Liver (tissue), 3 donors: ENCODE measurements at regions not wholly inside any gene's neighbourhood (a gene's known extent, or its start where the extent isn't known, plus 50 kb on each side); places are given as distances from the start of the nearest gene placed in this dataset.

ENCODE experiments used
- ATF3 ChIP-seq: IDR thresholded peaks from 2 replicates; pipeline ENCODE4 v1.6.1; 2016; ENCODE audit warnings: antibody characterized with exemption
- CTCF ChIP-seq: fragments of 150-350 bp; IDR thresholded peaks from 2 replicates; pipeline ENCODE4 v1.5.1; 2017; ENCODE audit warnings: improper control_type of control experiment, low read depth, low read length; ENCODE audit not compliant: missing input control
- EGR1 ChIP-seq, 2 donors: IDR thresholded peaks; 2 replicates each; pipeline ENCODE4 v1.6.1; 2016 to 2018; ENCODE audit warnings: antibody characterized with exemption in 2 of 2, low read depth in 2 of 2
- GABPA ChIP-seq, 2 donors: IDR thresholded peaks in 1 of 2; conservative IDR thresholded peaks in 1 of 2; 2 replicates each; pipeline ENCODE4 v1.6.1; 2016; ENCODE audit warnings: antibody characterized with exemption in 2 of 2, mild to moderate bottlenecking in 1 of 2, moderate library complexity in 1 of 2
- MAX ChIP-seq: IDR thresholded peaks from 2 replicates; pipeline ENCODE4 v1.6.1; 2016; ENCODE audit warnings: antibody characterized with exemption
- RAD21 ChIP-seq, 2 donors: IDR thresholded peaks; 2 replicates each; pipeline ENCODE4 v1.6.1; 2016; ENCODE audit warnings: antibody characterized with exemption in 2 of 2, mild to moderate bottlenecking in 2 of 2
- REST ChIP-seq: IDR thresholded peaks from 2 replicates; pipeline ENCODE4 v1.6.1; 2016; ENCODE audit warnings: antibody characterized with exemption, mild to moderate bottlenecking
- RXRA ChIP-seq, 2 donors: IDR thresholded peaks; 2 replicates each; pipeline ENCODE4 v1.6.1; 2017 to 2018; ENCODE audit warnings: antibody characterized with exemption in 2 of 2, mild to moderate bottlenecking in 1 of 2
- SP1 ChIP-seq: IDR thresholded peaks from 2 replicates; pipeline ENCODE4 v1.6.1; 2018; ENCODE audit warnings: antibody characterized with exemption, mild to moderate bottlenecking
- YY1 ChIP-seq: IDR thresholded peaks from 2 replicates; pipeline ENCODE4 v1.6.1; 2016; ENCODE audit warnings: antibody characterized with exemption, mild to moderate bottlenecking
- ZBTB33 ChIP-seq: IDR thresholded peaks from 2 replicates; pipeline ENCODE4 v1.6.1; 2016; ENCODE audit warnings: antibody characterized with exemption
- donor health status: healthy.
- donor health status: healthy.

GRCh38 chr9:135358552-135358940 is 121.0 kb upstream of the PPP1R26 start:
- no peak for TF ChIP-seq EGR1 (IDR thresholded peaks at IDR 0.05; ENCODE audit: low read depth in 2 of 2)
- no peak for TF ChIP-seq CTCF
- TF ChIP-seq SP1 = no peak
- no peak for TF ChIP-seq RAD21 (IDR thresholded peaks at IDR 0.05)
- no peak for TF ChIP-seq YY1
- no peak for TF ChIP-seq ZBTB33
- no peak for TF ChIP-seq MAX
- TF ChIP-seq GABPA (IDR thresholded peaks at IDR 0.05 in 1 of 2, conservative IDR thresholded peaks at IDR 0.05 in 1 of 2) = no peak
- no peak for TF ChIP-seq REST
- no peak for TF ChIP-seq RXRA (IDR thresholded peaks at IDR 0.05)
- TF ChIP-seq ATF3 = no peak
